Stimulated activated CD4-positive, alpha-beta T cell treated with anti-CD3 and anti-CD28 coated beads, TNF-alpha, amount 100 ng/mL, for 24 hours (primary cell): ENCODE measurements at regions not wholly inside any gene's neighbourhood (a gene's known extent, or its start where the extent isn't known, plus 50 kb on each side); places are given as distances from the start of the nearest gene placed in this dataset.
"Not testable (repeated sequence)": the region's sequence is repeated elsewhere in the genome, so short reads cannot be mapped to it uniquely, and the experiment has no call there.

Experiments used
- DNase-seq, 3 experiments: peaks; one replicate each; pipeline ENCODE4 v3.0.0-alpha.2; 2020; ENCODE audit warnings: low read depth in 3 of 3

DNA sequence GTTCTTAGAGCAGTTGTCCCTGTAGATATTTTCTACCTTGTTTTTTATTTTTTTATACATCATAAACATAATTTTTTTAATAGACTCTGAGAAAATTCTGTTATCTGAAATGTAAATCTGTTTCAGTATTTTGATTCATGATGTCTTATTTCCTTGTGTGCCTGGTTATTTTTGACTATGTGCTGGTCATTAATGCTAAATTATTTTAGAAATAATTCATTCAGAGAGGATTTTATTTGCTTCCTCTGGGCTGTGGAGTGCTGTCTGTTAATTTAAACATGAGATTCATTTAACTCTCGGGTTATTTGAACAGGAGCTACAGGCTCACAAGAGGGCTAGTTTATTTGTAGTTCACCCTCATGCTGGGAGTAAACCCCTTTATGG is 124.3 kb upstream of the PITX1 start:
- no peak for DNase-seq

DNA sequence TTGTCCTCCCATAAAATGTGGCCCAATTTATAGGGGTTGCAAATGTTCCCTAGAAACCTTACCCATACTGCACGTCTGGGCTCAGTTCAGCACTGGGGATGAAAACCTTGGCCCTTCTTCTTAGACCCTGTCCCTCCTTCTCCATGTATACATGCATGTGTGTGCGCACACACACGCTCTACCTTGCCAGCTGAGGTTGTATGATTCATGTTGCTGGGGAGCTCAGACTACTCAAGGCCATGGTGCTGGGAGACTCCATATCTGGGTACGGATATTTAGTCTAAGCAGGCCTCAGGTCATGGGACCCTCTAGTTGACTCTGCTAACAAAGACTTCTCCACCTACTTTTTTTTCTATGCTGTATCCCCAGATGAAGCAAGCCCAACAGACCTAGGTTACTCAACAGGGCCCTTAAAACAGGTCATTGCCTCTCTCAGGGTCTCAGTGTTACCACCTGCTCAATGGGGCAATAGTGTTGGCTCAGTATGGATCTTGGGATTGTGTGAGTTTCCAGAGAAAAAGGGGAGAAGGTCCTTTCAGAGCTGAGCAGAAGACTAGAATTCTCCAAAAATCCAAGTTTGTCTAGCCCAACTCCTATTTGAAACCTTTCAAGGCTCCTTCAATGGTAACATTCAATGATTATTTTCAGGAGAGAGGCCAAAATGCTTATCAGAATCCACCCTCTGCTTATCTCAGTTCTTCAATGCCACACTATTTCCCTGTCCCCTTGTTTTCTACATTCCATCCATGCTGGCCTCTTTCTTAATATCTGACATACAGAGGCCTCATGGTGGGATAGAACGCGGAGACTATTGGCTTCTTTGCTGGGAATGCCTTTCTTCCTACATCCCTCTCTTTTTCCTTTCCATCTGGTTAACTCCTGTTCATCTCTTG is 123.6 kb upstream of the PITX1 start:
- DNase-seq: no peak

GRCh38 chr5:135156715-135157404 is 122.8 kb upstream of the PITX1 start:
- DNase-seq: no peak

DNA sequence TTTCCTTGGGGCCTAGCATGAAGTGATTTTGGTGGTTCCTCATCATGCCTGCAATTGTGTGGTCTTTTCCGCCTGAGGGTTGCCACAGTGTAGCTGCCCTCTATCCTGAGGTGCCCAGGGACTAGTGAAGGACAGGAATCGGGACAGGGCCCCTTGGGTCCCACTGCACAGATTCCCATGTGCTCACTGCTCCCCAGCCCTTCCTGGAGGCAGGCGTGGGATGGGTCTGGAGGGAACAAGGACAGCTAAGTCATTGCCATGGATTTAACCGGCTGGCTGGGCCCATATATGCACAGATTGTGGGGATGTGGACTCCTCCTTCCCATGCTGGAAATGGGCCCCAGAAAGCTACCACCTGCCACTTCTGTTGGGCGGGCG is 122.3 kb upstream of the PITX1 start:
- DNase-seq: no peak

- DNase-seq: no peak
These were observed 121.7 kb upstream of the PITX1 start for GRCh38 chr5:135155616-135156214.

DNA sequence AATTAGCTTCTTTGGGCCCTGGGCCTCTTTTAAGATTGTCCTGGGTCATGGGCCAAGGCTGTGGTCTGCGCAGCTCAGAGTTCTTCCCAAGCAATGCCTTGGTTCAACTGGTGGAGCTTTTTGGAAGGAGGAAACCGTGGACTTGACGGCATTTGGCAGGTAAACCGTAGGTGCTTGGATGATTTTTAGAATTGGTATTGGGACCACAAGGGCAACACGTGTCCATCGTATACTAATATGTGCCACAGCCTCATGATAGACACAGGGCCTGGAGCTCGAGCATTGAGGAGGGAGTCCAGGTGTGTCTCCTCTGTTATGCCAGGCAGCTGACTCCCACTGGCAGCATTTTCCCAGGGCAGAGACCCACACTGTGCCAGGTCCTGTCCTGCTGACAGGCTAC is 120.9 kb upstream of the PITX1 start:
- DNase-seq: no peak

DNA sequence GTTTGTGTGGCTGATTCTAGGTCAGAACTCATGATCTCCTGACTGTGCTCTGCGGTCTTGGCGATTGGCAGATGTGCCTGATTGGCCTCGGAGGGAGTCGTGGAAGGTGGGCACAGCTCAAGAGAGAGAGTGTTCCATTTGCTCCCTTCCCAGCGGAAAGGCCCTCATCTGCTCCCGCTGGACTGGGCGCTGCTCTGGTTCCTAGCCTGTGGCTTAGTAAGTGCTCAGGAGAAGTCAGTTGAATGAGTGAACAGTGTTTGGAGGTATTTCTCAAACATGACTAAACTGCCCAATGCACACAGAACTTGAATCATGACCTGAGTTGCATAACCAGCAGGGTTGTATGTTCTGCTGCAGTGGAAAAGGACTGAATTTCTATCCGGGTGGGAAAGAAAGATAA is 120.2 kb upstream of the PITX1 start:
- DNase-seq: no peak

DNA sequence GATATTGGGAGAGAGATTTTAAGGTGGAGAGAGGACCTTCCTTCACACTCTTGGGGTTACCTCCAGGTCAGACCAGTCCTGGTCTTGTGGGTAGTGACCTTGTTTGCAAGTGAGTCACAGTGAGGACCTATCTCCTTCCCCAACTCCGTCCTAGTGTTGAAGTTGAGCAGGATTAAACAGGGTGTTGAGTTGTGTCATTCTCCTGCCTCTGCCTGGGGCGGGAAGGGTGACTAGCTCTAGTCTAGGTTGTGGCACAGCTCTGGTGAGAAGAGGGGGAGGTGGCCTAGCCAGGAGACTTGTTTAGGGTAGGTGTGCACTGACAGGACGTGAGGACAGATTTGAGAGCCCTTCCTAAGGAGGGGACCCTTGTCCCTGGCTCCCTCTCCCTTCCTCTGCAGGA is 119.6 kb upstream of the PITX1 start:
- no peak for DNase-seq

- DNase-seq: no peak
These were observed 119.2 kb upstream of the PITX1 start for GRCh38 chr5:135153259-135153658.

DNA sequence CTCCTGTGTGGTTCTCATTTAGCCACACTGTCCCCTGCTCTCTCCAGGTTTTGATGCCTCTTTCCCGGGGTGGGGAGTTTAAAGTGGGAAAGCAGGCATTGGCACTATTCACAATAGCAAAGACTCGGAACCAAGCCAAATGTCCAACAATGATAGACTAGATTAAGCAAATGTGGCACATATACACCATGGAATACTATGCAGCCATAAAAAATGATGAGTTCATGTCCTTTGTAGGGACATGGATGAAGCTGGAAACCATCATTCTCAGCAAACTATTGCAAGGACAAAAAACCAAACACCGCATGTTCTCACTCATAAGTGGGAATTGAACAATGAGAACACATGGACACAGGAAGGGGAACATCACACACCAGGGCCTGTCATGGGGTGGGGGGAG is 117.6 kb upstream of the PITX1 start:
- DNase-seq: not testable (repeated sequence)

DNA sequence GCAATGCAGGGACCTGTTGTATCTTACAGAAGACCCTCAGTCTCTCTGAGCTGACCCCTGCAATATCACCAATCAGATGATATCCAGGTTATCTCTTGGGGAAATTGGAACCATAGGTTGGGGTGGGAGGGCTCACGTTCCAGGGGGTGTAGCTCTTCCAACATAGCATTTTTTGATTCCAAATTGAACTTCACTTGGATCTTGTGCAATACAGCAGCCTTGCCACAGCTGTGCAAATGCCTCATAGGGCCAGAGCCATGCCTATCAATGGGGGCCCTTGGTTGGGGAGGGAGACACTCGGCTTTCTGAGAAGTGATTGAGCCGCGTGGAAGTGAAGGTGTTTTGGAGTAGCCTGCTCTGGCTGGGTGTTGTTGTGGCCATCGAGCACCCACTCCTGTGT is 117.2 kb upstream of the PITX1 start:
- no peak for DNase-seq

GRCh38 chr5:135150767-135151166 is 116.7 kb upstream of the PITX1 start:
- no peak for DNase-seq

GRCh38 chr5:135149956-135150723 is 116.1 kb upstream of the PITX1 start:
- DNase-seq: no peak

DNA sequence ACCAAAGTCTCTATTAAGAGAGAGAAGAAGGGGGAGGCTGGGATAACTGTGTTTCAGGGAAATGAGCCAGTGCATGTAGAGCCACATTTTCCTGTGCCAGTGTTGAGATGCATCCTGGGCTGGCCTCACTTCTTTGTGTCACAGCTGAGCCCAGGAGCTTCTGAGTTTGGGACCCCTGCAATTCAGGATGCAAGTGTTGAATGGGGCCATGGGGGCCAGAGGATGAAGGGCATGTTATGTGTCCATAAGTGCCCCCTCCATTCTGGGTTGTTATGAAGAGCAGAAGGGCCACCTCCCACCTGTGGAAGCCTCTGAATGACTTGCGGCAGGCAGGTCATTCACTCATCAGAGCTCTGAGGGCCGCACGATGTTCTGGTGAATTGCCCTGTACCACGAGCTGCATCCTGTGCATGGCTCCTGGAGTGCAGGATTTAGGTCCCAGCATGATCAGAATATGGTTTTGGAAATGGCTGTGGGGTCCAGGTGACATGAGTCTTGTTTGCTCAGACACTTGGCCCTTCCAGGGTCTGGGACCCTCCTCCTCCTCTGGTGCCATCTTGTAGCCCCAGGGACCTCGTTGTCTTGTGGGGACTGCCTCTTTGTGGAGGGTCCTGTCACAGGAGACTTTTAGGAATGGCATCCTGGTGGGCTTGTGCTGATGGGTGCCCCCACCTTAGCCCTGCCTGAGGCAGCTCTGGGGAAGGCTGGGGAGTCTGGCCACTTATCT is 115.4 kb upstream of the PITX1 start:
- no peak for DNase-seq

DNA sequence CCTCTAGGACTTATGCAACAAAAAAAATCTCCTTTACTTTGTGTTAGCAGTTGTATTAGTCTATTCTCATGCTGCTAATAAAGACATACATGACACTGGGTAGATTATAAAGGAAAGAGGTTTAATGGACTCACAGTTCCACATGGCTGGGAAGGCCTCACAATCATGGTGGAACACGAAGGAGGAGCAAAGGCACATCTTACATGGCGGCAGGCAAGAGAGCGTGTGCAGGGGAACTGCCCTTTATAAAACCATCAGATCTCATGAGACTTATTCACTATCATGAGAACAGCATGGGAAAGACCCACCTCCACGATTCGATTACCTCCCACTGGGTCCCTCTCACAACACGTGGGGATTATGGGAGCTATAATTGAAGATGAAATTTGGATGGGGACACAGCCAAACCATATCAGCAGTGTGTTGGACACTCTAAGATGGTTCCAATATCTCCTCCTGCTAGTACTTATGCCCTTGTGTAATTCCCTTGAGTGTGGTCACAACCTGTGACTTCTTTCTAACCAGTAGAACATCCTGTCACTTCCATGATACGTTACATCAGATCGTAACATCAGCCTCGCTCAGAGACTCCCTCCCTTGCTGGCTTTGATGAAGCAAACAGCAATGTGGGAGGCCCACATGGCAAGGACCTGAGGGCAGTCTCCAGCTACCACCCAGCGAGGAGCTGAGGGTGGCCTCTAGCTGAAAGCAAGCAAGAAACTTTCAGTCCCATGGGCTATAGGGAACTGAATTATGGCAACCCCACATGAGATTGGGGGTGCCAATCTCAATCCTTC is 113.5 kb upstream of the PITX1 start:
- DNase-seq: no peak

- DNase-seq: no peak
These were observed 112.0 kb upstream of the PITX1 start for GRCh38 chr5:135145985-135146384.

DNA sequence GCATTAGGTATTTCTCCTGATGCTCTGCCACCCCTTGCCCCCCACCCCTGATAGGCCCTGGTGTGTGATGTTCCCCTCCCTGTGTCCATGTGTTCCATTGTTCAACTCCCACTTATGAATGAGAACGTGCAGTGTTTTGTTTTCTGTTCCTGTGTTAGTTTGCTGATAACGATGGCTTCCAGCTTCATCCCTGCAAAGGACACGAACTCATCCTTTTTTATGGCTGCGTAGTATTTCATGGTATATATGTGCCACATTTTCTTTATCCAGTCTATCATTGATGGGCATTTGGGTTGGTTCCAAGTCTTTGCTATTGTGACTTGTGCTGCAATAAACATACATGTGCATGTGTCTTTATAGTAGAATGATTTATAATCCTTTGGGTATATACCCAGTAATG is 109.7 kb upstream of the PITX1 start:
- DNase-seq: not testable (repeated sequence)

DNA sequence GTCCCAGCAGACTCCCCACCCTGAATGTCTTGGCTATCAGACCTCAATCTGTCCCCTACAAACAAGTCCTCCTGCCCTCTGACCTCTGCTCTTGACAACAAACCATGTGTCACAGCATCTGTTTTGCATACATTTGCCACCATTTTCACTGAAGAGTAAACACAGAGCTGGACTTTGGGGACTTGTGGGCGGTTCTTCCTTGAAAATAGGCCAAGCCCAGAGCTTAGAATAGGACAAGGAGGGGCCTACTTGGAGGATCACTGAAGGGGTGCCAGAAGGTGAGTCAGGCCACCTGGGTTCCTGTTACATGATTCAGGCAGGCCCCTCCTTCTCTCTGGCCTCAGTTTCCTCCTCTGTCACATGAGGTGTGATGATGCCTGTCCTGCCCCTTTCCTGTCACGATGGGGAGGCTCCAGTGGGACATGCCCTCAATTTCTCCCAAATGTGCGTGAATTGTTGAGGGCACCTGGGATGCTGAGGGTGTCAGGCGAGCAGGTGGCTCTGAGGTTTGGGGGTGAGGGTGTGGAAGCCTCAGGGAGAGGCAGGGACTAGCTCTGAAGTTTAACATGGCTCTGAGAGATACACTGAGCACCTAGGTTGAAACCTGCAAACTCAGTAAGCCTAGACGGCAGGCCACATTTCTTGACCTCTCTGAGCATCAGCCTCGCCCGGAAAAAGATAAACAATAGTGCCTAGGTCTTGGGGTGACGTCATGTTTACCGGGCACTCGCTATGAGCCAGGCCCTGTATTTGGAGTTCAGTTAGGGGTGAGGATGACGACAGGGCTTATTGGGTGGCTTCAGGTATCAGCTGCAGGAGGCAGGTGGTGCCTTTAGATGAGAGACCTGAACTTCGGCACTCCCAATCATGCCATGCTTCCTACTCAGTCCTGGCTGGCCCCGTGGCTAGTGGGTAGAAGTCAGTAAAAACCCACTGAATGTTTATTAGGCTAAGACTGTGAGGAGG is 107.6 kb upstream of the PITX1 start:
- no peak for DNase-seq

GRCh38 chr5:135140446-135141204 is 106.6 kb upstream of the PITX1 start:
- no peak for DNase-seq
